SK-N-SH treated with all-trans-retinoic acid at 6 μM for 48 hours (cell line): ENCODE measurements at regions not wholly inside any gene's neighbourhood (a gene's known extent, or its start where the extent isn't known, plus 50 kb on each side); places are given as distances from the start of the nearest gene placed in this dataset.

Source experiments
- BACH2 ChIP-seq: fragments of 250-450 bp; sonication (Bioruptor Pico); IDR thresholded peaks from 2 replicates; pipeline ENCODE4 v1.9.0; 2021; ENCODE audit warnings: mild to moderate bottlenecking, borderline replicate concordance
- CSDC2 ChIP-seq: fragments of 250-450 bp; sonication (Bioruptor Pico); IDR thresholded peaks from 2 replicates; pipeline ENCODE4 v1.5.0; 2020; ENCODE audit warnings: mild to moderate bottlenecking, moderate library complexity
- GLIS3 ChIP-seq: fragments of 250-450 bp; sonication (Bioruptor Pico); IDR thresholded peaks from 2 replicates; pipeline ENCODE4 v1.5.0; 2020; ENCODE audit warnings: mild to moderate bottlenecking, moderate library complexity
- ISL1 ChIP-seq: fragments of 250-450 bp; sonication (Bioruptor Pico); IDR thresholded peaks from 2 replicates; pipeline ENCODE4 v2.1.2; 2022; ENCODE audit warnings: mild to moderate bottlenecking, moderate library complexity
- PATZ1 ChIP-seq: fragments of 250-450 bp; sonication (Bioruptor Pico); IDR thresholded peaks from 2 replicates; pipeline ENCODE4 v1.8.0; 2020; ENCODE audit warnings: mild to moderate bottlenecking, moderate library complexity, borderline replicate concordance
- RARB ChIP-seq: fragments of 250-450 bp; sonication (Bioruptor Pico); IDR thresholded peaks from 2 replicates; pipeline ENCODE4 v1.8.0; 2021; ENCODE audit warnings: mild to moderate bottlenecking, moderate library complexity
- TSHZ2 ChIP-seq: fragments of 250-450 bp; sonication (Bioruptor Pico); IDR thresholded peaks from 2 replicates; pipeline ENCODE4 v1.5.0; 2020; ENCODE audit warnings: mild to moderate bottlenecking, moderate library complexity
- ZFP30 ChIP-seq: fragments of 450-650 bp; formaldehyde crosslinking; IDR thresholded peaks from 2 replicates; pipeline ENCODE4 v1.5.0; 2022; ENCODE audit warnings: mild to moderate bottlenecking, moderate library complexity
- ZNF565 ChIP-seq: fragments of 450-650 bp; formaldehyde crosslinking; conservative IDR thresholded peaks from 2 replicates; pipeline ENCODE4 v1.5.0; 2020; ENCODE audit warnings: low read depth, mild to moderate bottlenecking, moderate library complexity
- ZNF8 ChIP-seq: fragments of 450-650 bp; formaldehyde crosslinking; IDR thresholded peaks from 2 replicates; pipeline ENCODE4 v1.5.0; 2020; ENCODE audit warnings: mild to moderate bottlenecking, moderate library complexity
- TF ChIP-seq, protein P1 (sequence below): fragments of 250-450 bp; sonication (Bioruptor Pico); IDR thresholded peaks from 2 replicates; pipeline ENCODE4 v1.5.1; 2021; ENCODE audit warnings: mild to moderate bottlenecking, moderate library complexity

DNA sequence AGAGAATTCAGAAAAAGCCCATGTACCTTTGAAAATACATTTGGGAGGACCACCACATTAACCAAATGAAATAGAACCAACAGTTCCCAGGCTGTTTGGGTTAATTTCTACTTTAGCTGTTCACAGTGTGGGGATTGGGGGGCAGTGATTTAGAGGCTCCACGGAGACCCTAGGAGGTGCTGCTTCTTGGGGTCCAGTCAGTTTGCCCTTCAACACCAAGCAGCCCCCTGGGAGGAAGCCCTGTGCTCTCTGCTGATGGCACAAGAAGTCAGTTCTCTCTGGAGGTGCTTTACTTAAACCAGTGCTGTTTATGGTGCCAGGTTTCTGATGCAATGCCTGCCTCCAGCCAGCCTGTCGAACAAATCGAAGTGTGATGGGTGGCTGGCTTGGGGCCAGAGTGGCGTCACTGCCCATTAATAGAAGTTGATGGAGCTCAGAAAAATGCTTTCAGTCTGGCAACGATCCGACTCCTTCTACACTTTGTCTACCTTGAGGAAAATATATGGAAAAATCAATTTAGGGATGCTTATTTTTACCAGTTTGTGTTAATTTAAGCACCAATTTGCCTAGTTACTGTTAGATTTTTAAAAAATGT, 134.0 kb downstream of the SNX18 start:
- TF ChIP-seq CSDC2 (CRISPR knock-in tag) (no peak), PATZ1 (CRISPR knock-in tag) (no peak), BACH2 (CRISPR knock-in tag) (no peak), GLIS3 (CRISPR knock-in tag) (no peak), TSHZ2 (CRISPR knock-in tag) (no peak), ZFP30 (no peak), ISL1 (no peak), ZNF565 (CRISPR knock-in tag) (no peak), ZNF8 (CRISPR knock-in tag) (no peak), RARB (CRISPR knock-in tag) (no peak)
- TF ChIP-seq, protein P1, sequence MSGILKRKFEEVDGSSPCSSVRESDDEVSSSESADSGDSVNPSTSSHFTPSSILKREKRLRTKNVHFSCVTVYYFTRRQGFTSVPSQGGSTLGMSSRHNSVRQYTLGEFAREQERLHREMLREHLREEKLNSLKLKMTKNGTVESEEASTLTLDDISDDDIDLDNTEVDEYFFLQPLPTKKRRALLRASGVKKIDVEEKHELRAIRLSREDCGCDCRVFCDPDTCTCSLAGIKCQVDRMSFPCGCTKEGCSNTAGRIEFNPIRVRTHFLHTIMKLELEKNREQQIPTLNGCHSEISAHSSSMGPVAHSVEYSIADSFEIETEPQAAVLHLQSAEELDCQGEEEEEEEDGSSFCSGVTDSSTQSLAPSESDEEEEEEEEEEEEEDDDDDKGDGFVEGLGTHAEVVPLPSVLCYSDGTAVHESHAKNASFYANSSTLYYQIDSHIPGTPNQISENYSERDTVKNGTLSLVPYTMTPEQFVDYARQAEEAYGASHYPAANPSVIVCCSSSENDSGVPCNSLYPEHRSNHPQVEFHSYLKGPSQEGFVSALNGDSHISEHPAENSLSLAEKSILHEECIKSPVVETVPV (CRISPR knock-in tag): no peak
